CD4-positive, alpha-beta memory T cell (primary cell): ENCODE measurements at regions not wholly inside any gene's neighbourhood (a gene's known extent, or its start where the extent isn't known, plus 50 kb on each side); places are given as distances from the start of the nearest gene placed in this dataset.

Source experiments
- CTCF ChIA-PET: fragments of 350-600 bp; sonication (Branson Sonifier 250); formaldehyde crosslinking; loops from one replicate; lab custom pipeline; 2021; ENCODE audit warnings: inconsistent platforms; ENCODE audit not compliant: partially characterized antibody; lab: Charles Lee
- POLR2A ChIA-PET: fragments of 350-600 bp; sonication (Branson Sonifier 250); formaldehyde crosslinking; loops from one replicate; lab custom pipeline; 2021; ENCODE audit not compliant: partially characterized antibody; lab: Charles Lee
- DNase-seq, 5 donors: peaks; one replicate each; pipeline versions ENCODE4 v3.0.0 to v3.0.0-alpha.2; 2020 to 2022; ENCODE audit warnings: mixed read lengths in 1 of 5
- H3K27ac ChIP-seq: one replicate; pipeline ENCODE4 v1.7.0; 2013; ENCODE audit warnings: low read depth, low read length
- H3K27me3 ChIP-seq: 2 replicates; pipeline ENCODE4 v1.7.0; 2013; ENCODE audit warnings: mild to moderate bottlenecking, low read length, moderate library complexity; ENCODE audit not compliant: insufficient read depth
- H3K36me3 ChIP-seq: 2 replicates; pipeline ENCODE4 v1.7.0; 2013; ENCODE audit warnings: mild to moderate bottlenecking, low read length, moderate library complexity; ENCODE audit not compliant: insufficient read depth
- H3K4me1 ChIP-seq: 2 replicates; pipeline ENCODE4 v1.7.0; 2013; ENCODE audit warnings: mild to moderate bottlenecking, low read length, moderate library complexity; ENCODE audit not compliant: insufficient read depth
- H3K4me3 ChIP-seq, 2 donors: one replicate each; pipeline ENCODE4 v1.7.0; 2013; ENCODE audit warnings: low read length in 2 of 2, mild to moderate bottlenecking in 1 of 2
- H3K9me3 ChIP-seq, 2 donors: one replicate each; pipeline ENCODE4 v1.7.0; 2013; ENCODE audit warnings: low read length in 2 of 2, control low read depth in 1 of 2; ENCODE audit not compliant: control insufficient read depth in 1 of 2
- H3K27ac Mint-ChIP-seq, 7 donors: one replicate each; pipeline ENCODE4 v1.8.0; 2020 to 2021; ENCODE audit warnings: mixed read lengths in 7 of 7, mild to moderate bottlenecking in 6 of 7, inconsistent platforms in 3 of 7, moderate library complexity in 3 of 7
- H3K27me3 Mint-ChIP-seq, 2 donors: one replicate each; pipeline ENCODE4 v1.8.0; 2020 to 2021; ENCODE audit warnings: mixed read lengths in 2 of 2
- H3K36me3 Mint-ChIP-seq, 2 donors: one replicate each; pipeline ENCODE4 v1.8.0; 2020 to 2021; ENCODE audit warnings: mixed read lengths in 2 of 2, inconsistent platforms in 1 of 2, mild to moderate bottlenecking in 1 of 2
- H3K4me1 Mint-ChIP-seq, 4 donors: one replicate each; pipeline ENCODE4 v1.8.0; 2020 to 2021; ENCODE audit warnings: mixed read lengths in 4 of 4, mild to moderate bottlenecking in 1 of 4
- H3K4me3 Mint-ChIP-seq, 8 donors: one replicate each; pipeline ENCODE4 v1.8.0; 2020 to 2021; ENCODE audit warnings: mixed read lengths in 8 of 8, mild to moderate bottlenecking in 7 of 8, moderate library complexity in 6 of 8, inconsistent platforms in 3 of 8
- H3K9me3 Mint-ChIP-seq, 8 donors: one replicate each; pipeline ENCODE4 v1.8.0; 2020 to 2021; ENCODE audit warnings: mixed read lengths in 8 of 8, mild to moderate bottlenecking in 5 of 8, inconsistent platforms in 3 of 8, moderate library complexity in 1 of 8
- intact Hi-C: fragments of 100-400 bp; cut with micrococcal nuclease; formaldehyde crosslinking; loops from one replicate; pipeline ENCODE4 v1.15.1; 2023

GRCh38 chr12:18207266-18207665 is 54.1 kb upstream of the PIK3C2G start:
- no peak overlapping the region for H3K4me3 ChIP-seq
- intact Hi-C loops, result no loop called here
- Mint-ChIP-seq H3K4me1 (no peaks in the 10 kb centered on the region), H3K36me3 (no peaks in the 10 kb centered on the region), H3K4me3 (no peak overlapping the region), H3K9me3 (peaks cover 0 to 2% (median 0%) of the 10 kb centered on the region in 8 donors), H3K27ac (no peak overlapping the region), H3K27me3 (no peaks in the 10 kb centered on the region)
- POLR2A ChIA-PET, result no interaction called here
- no peaks in the 10 kb centered on the region for H3K36me3 ChIP-seq
- H3K9me3 ChIP-seq, result no peaks in the 10 kb centered on the region
- H3K27me3 ChIP-seq, result no peaks in the 10 kb centered on the region
- CTCF ChIA-PET, result no interaction called here
- H3K27ac ChIP-seq, result no peak overlapping the region
- DNase-seq, result no peak
- H3K4me1 ChIP-seq, result no peaks in the 10 kb centered on the region

GRCh38 chr12:18206198-18206597 is 55.1 kb upstream of the PIK3C2G start:
- Mint-ChIP-seq H3K27ac (no peak overlapping the region), H3K9me3 (peaks cover 0 to 2% (median 0%) of the 10 kb centered on the region in 8 donors), H3K36me3 (no peaks in the 10 kb centered on the region), H3K4me1 (no peaks in the 10 kb centered on the region), H3K27me3 (no peaks in the 10 kb centered on the region), H3K4me3 (no peak overlapping the region)
- no peaks in the 10 kb centered on the region for H3K27me3 ChIP-seq
- CTCF ChIA-PET, result no interaction called here
- H3K4me1 ChIP-seq, result no peaks in the 10 kb centered on the region
- intact Hi-C loops, result no loop called here
- no peak overlapping the region for H3K27ac ChIP-seq
- H3K9me3 ChIP-seq, result no peaks in the 10 kb centered on the region
- H3K36me3 ChIP-seq, result no peaks in the 10 kb centered on the region
- POLR2A ChIA-PET, result no interaction called here
- DNase-seq, result no peak
- H3K4me3 ChIP-seq, result no peak overlapping the region

DNA sequence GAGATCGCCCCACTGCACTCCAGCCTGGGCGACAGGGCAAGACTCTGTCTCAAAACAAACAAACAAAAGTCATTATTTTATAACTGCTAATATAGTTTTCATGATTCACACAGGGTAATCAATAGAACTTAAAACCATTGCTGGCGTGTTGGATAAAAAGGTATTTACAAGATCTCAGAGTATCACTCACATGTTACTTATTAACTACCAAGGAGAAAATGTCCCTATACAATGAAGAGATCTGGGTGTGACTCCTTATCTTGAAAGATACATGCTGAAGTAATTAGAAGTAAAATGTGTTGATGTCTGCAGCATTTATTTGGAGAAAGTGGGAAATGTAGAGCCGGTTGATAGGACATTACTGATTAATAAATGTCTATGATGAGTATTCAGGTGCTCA is 57.3 kb upstream of the PIK3C2G start:
- H3K9me3 Mint-ChIP-seq, result no peaks in the 10 kb centered on the region
- Histone ChIP-seq H3K9me3 (no peaks in the 10 kb centered on the region), H3K27me3 (no peaks in the 10 kb centered on the region), H3K36me3 (no peaks in the 10 kb centered on the region), H3K4me3 (no peak overlapping the region), H3K4me1 (no peaks in the 10 kb centered on the region), H3K27ac (no peak overlapping the region)
- no peak overlapping the region for H3K4me3 Mint-ChIP-seq
- no peak for DNase-seq
- no peaks in the 10 kb centered on the region for H3K36me3 Mint-ChIP-seq
- no peak overlapping the region for H3K27ac Mint-ChIP-seq
- H3K4me1 Mint-ChIP-seq, result no peaks in the 10 kb centered on the region
- ChIA-PET CTCF (no interaction called here), POLR2A (no interaction called here)
- intact Hi-C loops, result no loop called here
- no peaks in the 10 kb centered on the region for H3K27me3 Mint-ChIP-seq

DNA sequence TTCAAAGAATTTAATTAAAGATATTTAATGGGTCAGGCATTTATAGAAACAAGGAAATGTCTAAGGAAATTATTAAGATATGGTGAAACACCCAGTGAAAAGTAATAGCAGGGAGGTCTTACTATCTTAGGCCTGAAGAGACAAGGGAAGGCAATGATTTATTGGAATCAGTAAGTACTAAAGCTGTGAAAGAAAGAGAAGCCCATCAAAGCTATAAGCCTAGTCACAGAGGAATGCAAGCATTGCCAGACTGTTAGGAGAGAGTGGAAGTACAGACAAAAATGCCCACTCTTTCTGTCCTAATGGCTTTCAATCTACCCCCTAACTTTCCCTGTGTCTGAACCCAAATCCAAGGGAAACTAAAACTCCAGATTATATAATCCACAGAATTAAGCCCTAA is 69.2 kb upstream of the PIK3C2G start:
- H3K9me3 ChIP-seq, result no peaks in the 10 kb centered on the region
- Mint-ChIP-seq H3K27me3 (peaks cover 0 to 1% of the 10 kb centered on the region in 2 donors), H3K36me3 (no peaks in the 10 kb centered on the region), H3K27ac (no peak overlapping the region), H3K4me1 (no peaks in the 10 kb centered on the region), H3K4me3 (no peak overlapping the region), H3K9me3 (peaks cover 0 to 3% (median 0%) of the 10 kb centered on the region in 8 donors)
- intact Hi-C loops, result no loop called here
- H3K4me1 ChIP-seq, result no peaks in the 10 kb centered on the region
- H3K36me3 ChIP-seq, result no peaks in the 10 kb centered on the region
- no peak overlapping the region for H3K27ac ChIP-seq
- CTCF ChIA-PET, result no interaction called here
- POLR2A ChIA-PET, result no interaction called here
- no peak overlapping the region for H3K4me3 ChIP-seq
- no peaks in the 10 kb centered on the region for H3K27me3 ChIP-seq
- DNase-seq, result no peak

DNA sequence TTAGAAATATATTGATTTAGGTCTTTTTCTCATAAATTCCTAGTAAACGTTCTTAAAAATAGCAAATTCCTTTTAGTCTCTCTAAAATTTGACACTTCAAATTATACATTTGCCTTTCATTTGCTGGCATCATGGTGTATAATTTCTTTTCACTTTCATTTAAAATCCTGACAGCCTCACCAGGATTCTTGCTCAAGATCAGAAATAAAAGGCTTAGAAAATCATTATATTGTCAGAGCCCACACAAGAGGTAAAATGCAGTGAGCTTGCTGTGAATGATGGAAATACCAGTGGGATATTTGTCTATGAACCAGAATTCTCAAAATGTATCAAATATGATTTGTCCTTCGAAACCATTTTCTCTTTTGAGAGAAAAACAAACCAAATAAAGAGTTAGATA is 78.2 kb upstream of the PIK3C2G start:
- H3K27ac Mint-ChIP-seq, result no peak overlapping the region
- H3K4me1 Mint-ChIP-seq, result no peaks in the 10 kb centered on the region
- no peaks in the 10 kb centered on the region for H3K9me3 ChIP-seq
- H3K36me3 ChIP-seq, result no peaks in the 10 kb centered on the region
- H3K27me3 ChIP-seq, result no peaks in the 10 kb centered on the region
- no peak overlapping the region for H3K4me3 Mint-ChIP-seq
- H3K27ac ChIP-seq, result no peak overlapping the region
- H3K27me3 Mint-ChIP-seq, result no peaks in the 10 kb centered on the region
- no peak for DNase-seq
- ChIA-PET POLR2A (no interaction called here), CTCF (no interaction called here)
- no peaks in the 10 kb centered on the region for H3K36me3 Mint-ChIP-seq
- peaks cover 0 to 2% (median 0%) of the 10 kb centered on the region in 8 donors for H3K9me3 Mint-ChIP-seq
- H3K4me3 ChIP-seq, result no peak overlapping the region
- H3K4me1 ChIP-seq, result no peaks in the 10 kb centered on the region
- intact Hi-C loops, result no loop called here

DNA sequence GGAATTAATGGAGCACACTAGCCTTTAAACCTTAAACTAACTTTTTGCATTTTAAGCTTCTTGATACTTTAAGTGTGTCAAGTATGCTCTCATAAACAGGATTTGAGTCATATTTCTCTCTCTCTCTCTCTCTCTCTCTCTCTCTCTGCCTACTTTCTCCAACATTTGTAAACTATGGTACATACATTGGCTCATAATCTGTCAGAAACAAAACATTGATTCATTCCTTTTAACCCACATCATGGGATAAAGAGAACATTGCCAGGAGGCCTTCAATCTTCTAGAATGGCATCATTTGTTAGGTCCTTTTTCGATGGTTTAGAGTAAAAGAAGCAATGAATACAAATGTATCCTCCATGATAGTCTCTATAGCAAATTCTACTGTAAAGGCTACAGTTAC is 81.6 kb upstream of the RERGL start:
- Histone ChIP-seq H3K4me1 (no peaks in the 10 kb centered on the region), H3K4me3 (no peak overlapping the region), H3K9me3 (no peaks in the 10 kb centered on the region), H3K27ac (no peak overlapping the region), H3K27me3 (no peaks in the 10 kb centered on the region), H3K36me3 (no peaks in the 10 kb centered on the region)
- DNase-seq, result no peak
- intact Hi-C loops, result no loop called here
- H3K4me3 Mint-ChIP-seq, result no peak overlapping the region
- no peaks in the 10 kb centered on the region for H3K36me3 Mint-ChIP-seq
- ChIA-PET POLR2A (no interaction called here), CTCF (interaction anchor here (1.2 kb wide), 1 partner anchor 12 kb away, joined by 6 read pairs; no protein-coding TSS in a partner anchor)
- no peak overlapping the region for H3K27ac Mint-ChIP-seq
- no peaks in the 10 kb centered on the region for H3K4me1 Mint-ChIP-seq
- no peaks in the 10 kb centered on the region for H3K27me3 Mint-ChIP-seq
- H3K9me3 Mint-ChIP-seq, result peaks cover 0 to 16% (median 13%) of the 10 kb centered on the region in 8 donors

- peaks cover 0 to 10% (median 7%) of the 10 kb centered on the region in 8 donors for H3K9me3 Mint-ChIP-seq
- POLR2A ChIA-PET, result no interaction called here
These were observed 78.0 kb upstream of the RERGL start for GRCh38 chr12:18168016-18168415.

DNA sequence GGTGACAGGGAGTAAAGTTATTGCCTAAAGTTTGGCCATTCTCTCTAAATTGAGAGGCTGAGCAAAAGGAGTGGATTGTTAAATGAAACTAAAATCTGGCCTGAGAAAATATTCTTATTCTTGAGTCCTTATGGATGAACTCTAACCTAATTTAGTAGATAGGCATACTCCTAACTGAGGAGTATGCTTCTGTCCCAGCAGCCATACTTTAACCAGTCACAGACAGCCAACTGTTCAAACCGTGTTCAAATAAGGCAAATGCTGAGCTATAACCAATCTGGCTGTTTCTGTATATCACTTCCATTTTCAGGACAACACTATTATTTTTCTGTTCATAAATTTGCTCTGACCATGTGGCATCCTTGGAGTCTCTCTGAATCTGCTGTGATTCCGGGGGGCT is 75.9 kb upstream of the RERGL start:
- Histone ChIP-seq H3K27me3 (no peaks in the 10 kb centered on the region), H3K4me3 (peak overlapping the region in 1 of 2 donors; percentile 11), H3K36me3 (no peaks in the 10 kb centered on the region), H3K27ac (peak overlapping the region; percentile 8), H3K9me3 (no peaks in the 10 kb centered on the region), H3K4me1 (peaks cover 10% of the 10 kb centered on the region)
- H3K9me3 Mint-ChIP-seq, result peaks cover 0 to 2% (median 0%) of the 10 kb centered on the region in 8 donors
- H3K4me3 Mint-ChIP-seq, result peak overlapping the region; percentile 66 to 81 (median 74)
- peak overlapping the region in 5 of 7 donors; percentile 32 to 85 (median 37) for H3K27ac Mint-ChIP-seq
- H3K36me3 Mint-ChIP-seq, result no peaks in the 10 kb centered on the region
- DNase-seq, result no peak
- ChIA-PET CTCF (no interaction called here), POLR2A (no interaction called here)
- no peaks in the 10 kb centered on the region for H3K27me3 Mint-ChIP-seq
- peaks cover 8 to 15% (median 9%) of the 10 kb centered on the region in 4 donors for H3K4me1 Mint-ChIP-seq
- intact Hi-C loops, result no loop called here

More at GRCh38 chr12:18168016-18168415, 78.0 kb upstream of the RERGL start:
- H3K9me3 ChIP-seq, result no peaks in the 10 kb centered on the region
- no peak for DNase-seq
- H3K4me3 Mint-ChIP-seq, result no peak overlapping the region
- H3K4me1 ChIP-seq, result peaks cover 10% of the 10 kb centered on the region
- no peaks in the 10 kb centered on the region for H3K36me3 ChIP-seq
- H3K36me3 Mint-ChIP-seq, result no peaks in the 10 kb centered on the region
- no peaks in the 10 kb centered on the region for H3K27me3 ChIP-seq
- intact Hi-C loops, result no loop called here
- no peak overlapping the region for H3K4me3 ChIP-seq
- CTCF ChIA-PET, result no interaction called here
- peaks cover 8 to 15% (median 9%) of the 10 kb centered on the region in 4 donors for H3K4me1 Mint-ChIP-seq
- H3K27me3 Mint-ChIP-seq, result no peaks in the 10 kb centered on the region
- no peak overlapping the region for H3K27ac Mint-ChIP-seq
- H3K27ac ChIP-seq, result no peak overlapping the region
